Fibroblast of peridontal ligament (primary cell): ENCODE measurements at regions not wholly inside any gene's neighbourhood (a gene's known extent, or its start where the extent isn't known, plus 50 kb on each side); places are given as distances from the start of the nearest gene placed in this dataset.
A peak's percentile ranks its signal among the peaks of the same experiment; 100 is the strongest.
"Not testable (repeated sequence)": the region's sequence is repeated elsewhere in the genome, so short reads cannot be mapped to it uniquely, and the experiment has no call there.

Experiments
- DNase-seq: peaks from one replicate; pipeline ENCODE4 v3.0.0-alpha.2; 2010; ENCODE audit errors: extremely low read depth

GRCh38 chr10:117457932-117458331, 82.7 kb upstream of the PDZD8 start:
- DNase-seq, result no peak

- no peak for DNase-seq
Measured at GRCh38 chr10:117457071-117457810, 82.0 kb upstream of the PDZD8 start.

- no peak for DNase-seq
Measured at GRCh38 chr10:117455346-117455745, 80.1 kb upstream of the PDZD8 start.

- no peak for DNase-seq
Measured at GRCh38 chr10:117454502-117454901, 79.3 kb upstream of the PDZD8 start.

- not testable (repeated sequence) for DNase-seq
Measured at GRCh38 chr10:117453484-117453883, 78.2 kb upstream of the PDZD8 start.

GRCh38 chr10:117450940-117451339, 75.7 kb upstream of the PDZD8 start:
- no peak for DNase-seq

- DNase-seq, result no peak
Measured at GRCh38 chr10:117449636-117450035, 74.4 kb upstream of the PDZD8 start.

- DNase-seq, result no peak
Measured at GRCh38 chr10:117448802-117449201, 73.6 kb upstream of the PDZD8 start.

- no peak for DNase-seq
Measured at GRCh38 chr10:117445992-117446391, 70.8 kb upstream of the PDZD8 start.

GRCh38 chr10:117444497-117445040, 69.3 kb upstream of the PDZD8 start:
- no peak for DNase-seq

- DNase-seq, result no peak
Measured at GRCh38 chr10:117443686-117444041, 68.4 kb upstream of the PDZD8 start.

GRCh38 chr10:117442944-117443685, 67.9 kb upstream of the PDZD8 start:
- peak; percentile 12 for DNase-seq

- DNase-seq, result peak; percentile 9
Measured at GRCh38 chr10:117442521-117442920, 67.3 kb upstream of the PDZD8 start.

- DNase-seq, result peak; percentile 85
Measured at GRCh38 chr10:117441812-117442443, 66.7 kb upstream of the PDZD8 start.

GRCh38 chr10:117441361-117441760, 66.1 kb upstream of the PDZD8 start:
- DNase-seq, result no peak

GRCh38 chr10:117439243-117439912, 64.1 kb upstream of the PDZD8 start:
- peak; percentile 79 for DNase-seq

GRCh38 chr10:117432866-117433265, 57.6 kb upstream of the PDZD8 start:
- DNase-seq, result no peak

GRCh38 chr10:117431160-117431559, 55.9 kb upstream of the PDZD8 start:
- DNase-seq, result peak; percentile 34

- DNase-seq, result not testable (repeated sequence)
Measured at GRCh38 chr10:117430535-117430934, 55.3 kb upstream of the PDZD8 start.

GRCh38 chr10:117429643-117430265, 54.5 kb upstream of the PDZD8 start:
- DNase-seq, result no peak

- no peak for DNase-seq
Measured at GRCh38 chr10:117427356-117427755, 52.1 kb upstream of the PDZD8 start.
